ENCODE measurements at regions not wholly inside any gene's neighbourhood (a gene's known extent, or its start where the extent isn't known, plus 50 kb on each side); places are given as distances from the start of the nearest gene placed in this dataset.

DNA sequence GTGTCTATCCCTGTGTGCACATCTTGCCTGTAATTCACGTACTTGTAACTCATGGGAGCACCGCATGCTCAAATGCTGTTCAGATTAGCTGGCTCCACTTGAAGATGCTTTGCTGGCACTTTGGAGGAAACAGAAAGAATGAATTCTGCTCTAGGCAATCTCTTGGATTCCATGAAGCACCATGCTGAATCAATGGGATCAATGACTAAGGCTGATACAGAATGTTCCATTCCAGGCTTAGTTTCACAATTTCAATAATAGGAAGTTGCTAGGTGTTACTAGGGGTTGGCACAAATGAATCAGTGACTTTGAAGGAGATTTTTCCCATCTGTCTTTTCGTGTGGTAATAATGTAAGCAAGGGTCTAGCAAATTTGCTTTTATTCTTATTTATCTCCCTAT, 328.8 kb downstream of the OSR1 start:
- no peak for DNase-seq

DNA sequence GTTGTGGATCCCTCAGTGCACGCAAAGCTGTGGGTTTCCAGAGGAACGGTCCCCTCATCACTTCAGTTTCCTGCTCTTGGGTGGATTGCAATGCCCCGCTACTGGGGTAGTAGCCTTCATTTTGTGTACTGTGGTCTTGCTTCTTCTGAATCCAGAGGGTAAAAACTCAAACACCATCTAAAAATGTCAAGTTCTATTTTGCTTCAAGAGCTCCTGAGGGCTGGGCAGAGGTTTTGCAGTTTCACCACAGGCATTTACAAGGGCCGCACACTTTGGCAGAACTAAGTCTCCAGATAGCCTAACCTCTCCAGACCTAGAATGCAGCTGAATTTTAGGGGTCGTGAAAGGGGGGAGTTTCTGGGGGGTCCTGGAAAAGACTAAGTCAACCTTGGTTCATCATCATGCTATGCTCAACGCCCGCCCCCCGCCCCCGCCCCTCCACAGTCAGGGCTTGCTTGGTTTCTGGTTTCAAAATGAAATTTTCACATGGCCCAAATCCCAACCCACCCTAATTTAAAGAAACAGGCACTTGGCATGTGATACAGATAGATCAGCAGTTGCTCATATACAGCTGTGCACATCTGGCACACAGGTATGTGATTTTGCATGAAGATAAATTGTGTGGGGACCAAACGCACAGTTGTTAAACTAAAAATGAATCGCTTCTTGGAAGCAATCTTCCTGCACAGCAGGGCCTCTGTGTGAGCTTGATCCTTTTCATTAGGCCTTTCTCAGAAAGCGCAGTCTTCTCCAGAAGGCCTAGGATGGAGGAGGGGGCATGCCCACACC, 329.6 kb downstream of the OSR1 start:
- DNase-seq, result no peak

- DNase-seq, result no peak
Observed at GRCh38 chr2:19027626-19028025, 330.8 kb downstream of the OSR1 start.

- DNase-seq, result no peak
Observed at GRCh38 chr2:19026261-19026660, 332.2 kb downstream of the OSR1 start.

DNA sequence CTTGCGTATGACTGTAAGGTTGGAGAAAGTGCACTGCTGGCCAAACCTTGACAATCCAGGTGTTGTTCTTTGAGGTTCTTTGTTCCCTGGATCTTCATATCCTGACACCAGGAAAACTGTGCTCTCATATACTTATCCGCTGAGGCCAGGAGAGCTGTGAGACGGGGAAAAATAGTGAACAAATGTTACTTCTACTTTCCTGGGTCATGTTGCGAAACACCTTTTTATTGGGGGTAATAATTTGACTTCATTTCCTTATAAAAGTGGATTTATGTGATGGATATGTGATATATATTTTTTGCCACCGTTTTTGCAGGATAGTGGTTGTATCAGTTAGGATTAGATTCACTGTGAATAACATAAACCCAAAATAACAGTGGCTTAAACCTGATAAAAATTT, 336.1 kb downstream of the OSR1 start:
- DNase-seq, result no peak

- DNase-seq, result no peak
Observed at GRCh38 chr2:19021721-19022120, 336.7 kb downstream of the OSR1 start.

DNA sequence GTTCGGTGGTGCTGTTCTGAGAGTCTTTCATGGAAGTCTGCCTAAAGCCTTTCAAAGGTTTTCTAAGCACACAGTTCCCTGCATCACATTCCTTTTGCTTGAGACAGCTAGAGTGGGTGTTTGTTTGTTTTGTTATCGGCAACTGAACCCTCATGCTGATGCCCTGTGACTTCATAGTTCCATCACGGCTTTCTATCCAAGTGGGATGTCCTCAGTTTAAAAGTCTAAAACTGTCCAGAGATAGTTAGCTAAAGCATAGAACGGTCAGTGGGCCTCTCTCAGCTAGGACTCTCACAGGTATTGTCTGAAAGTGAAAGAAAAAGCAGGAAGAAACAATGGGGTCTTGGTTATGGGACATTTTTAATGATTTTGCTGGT, 337.3 kb downstream of the OSR1 start:
- no peak for DNase-seq

DNA sequence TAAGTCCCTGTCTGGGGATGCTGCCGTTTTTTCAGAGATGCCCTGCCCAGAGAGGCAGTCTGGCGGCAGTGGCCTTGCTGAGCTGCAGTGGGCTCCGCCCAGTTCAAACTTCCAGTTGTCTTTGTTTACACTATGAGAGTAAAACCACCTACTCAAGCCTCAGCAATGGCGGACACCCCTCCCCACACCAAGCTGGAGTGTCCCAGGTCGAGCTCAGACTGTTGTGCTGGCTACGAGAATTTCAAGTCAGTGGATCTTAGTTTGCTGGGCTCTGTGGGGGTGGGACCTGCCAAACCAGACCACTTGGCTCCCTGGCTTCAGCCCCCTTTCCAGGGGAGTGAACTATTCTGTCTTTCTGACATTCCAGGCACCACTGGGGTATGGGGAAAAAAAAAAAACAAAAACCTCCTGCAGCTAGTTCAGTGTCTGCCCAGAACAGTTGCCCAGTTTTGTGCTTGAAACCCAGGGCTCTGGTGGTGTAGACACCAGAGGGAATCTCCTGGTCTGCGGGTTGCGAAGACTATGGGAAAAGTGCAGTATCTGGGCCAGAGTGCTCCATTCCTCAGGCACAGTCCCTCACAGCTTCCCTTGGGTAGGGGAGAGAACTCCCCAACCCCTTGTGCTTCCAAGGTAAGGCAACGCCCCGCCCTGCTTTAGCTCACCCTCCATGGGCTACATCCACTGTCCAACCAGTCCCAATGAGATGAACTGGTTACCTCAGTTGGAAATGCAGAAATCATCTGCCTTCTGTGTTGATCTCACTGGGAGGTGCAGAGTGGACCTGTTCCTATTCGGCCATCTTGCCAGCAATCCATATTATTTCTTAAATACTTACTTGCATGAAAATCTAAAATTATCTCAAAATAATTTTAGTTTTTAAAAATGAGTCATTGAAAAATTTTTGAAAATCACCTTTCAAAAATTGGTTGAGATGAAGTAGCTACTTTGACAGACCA, 338.0 kb downstream of the OSR1 start:
- no peak for DNase-seq

- no peak for DNase-seq
Observed at GRCh38 chr2:19009510-19009909, 348.9 kb downstream of the OSR1 start.

GRCh38 chr2:19003554-19003953, 354.9 kb downstream of the OSR1 start:
- no peak for DNase-seq

- DNase-seq, result no peak
Observed at GRCh38 chr2:19000776-19001175, 357.6 kb downstream of the OSR1 start.

GRCh38 chr2:18999198-18999597, 359.2 kb downstream of the OSR1 start:
- DNase-seq, result no peak

DNA sequence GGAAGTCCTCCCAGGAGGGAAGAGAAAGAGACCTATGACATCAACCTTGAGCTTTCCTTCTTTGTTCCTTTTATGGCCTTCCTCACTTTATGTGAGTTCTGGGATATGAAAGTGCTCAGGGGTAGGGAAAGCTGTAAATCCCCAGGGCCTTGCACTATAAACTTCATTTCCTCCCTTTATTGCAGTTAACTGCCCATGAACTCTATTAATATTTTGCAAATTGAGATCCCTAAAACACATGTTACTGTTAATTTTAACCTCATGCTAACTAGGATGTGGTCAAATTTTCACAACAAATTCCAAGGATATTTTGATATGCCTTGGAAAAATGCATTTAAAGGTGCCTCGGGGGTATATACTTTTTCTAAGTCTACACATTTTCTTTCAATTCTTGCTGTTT, 359.9 kb downstream of the OSR1 start:
- DNase-seq, result no peak

GRCh38 chr2:18993756-18994338, 364.6 kb downstream of the OSR1 start:
- no peak for DNase-seq

DNA sequence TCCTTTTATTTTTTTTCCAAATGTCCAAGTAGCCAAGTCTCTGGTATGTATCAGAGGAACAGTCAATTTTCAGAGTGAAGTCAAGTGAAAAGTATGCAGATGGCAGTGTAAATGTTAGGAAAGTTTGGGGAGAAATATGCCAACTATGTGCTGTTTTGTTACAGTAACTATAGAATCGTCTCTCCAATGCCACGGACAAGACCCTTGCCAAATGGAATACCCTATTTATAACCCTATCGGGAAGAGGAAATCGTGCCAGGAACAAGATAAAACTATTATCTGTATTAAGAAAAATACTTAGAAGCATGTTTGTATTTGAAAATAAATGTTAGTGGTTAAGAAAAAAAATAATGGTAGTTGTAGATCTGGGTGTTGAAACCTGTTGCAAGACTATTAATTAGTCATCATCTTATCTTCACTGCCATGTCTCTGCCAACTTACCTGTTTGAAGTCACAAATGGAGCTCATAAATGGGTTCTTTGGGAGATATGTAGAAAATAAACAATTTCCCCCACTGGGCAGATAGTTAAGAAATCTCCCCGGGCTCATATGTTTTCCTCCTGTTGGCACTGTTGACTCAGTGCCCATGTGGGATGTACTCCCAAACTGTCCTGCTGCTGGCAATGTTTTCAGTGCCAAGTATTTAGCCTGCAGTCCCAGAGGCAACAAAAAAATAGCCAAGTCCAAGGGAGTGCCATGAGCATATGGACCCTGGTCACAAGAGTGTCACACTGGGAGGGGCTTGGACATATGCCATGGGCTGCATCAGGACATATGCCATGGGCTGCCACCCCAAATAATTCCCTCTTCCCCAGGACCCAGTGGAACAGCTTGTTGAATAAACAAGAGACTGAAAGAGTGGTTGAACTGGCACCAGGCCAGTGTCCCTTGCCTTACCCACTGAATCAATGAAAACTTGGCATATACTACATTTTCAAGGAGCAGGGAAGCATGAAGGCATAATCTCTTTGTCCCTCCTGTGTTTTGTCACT, 366.9 kb downstream of the OSR1 start:
- no peak for DNase-seq

- no peak for DNase-seq
Observed at GRCh38 chr2:18988631-18989232, 369.7 kb downstream of the OSR1 start.

GRCh38 chr2:18987592-18988073, 370.8 kb downstream of the OSR1 start:
- DNase-seq, result no peak

GRCh38 chr2:18987016-18987415, 371.4 kb downstream of the OSR1 start:
- DNase-seq, result no peak

GRCh38 chr2:18986046-18986445, 372.4 kb downstream of the OSR1 start:
- DNase-seq, result no peak

DNA sequence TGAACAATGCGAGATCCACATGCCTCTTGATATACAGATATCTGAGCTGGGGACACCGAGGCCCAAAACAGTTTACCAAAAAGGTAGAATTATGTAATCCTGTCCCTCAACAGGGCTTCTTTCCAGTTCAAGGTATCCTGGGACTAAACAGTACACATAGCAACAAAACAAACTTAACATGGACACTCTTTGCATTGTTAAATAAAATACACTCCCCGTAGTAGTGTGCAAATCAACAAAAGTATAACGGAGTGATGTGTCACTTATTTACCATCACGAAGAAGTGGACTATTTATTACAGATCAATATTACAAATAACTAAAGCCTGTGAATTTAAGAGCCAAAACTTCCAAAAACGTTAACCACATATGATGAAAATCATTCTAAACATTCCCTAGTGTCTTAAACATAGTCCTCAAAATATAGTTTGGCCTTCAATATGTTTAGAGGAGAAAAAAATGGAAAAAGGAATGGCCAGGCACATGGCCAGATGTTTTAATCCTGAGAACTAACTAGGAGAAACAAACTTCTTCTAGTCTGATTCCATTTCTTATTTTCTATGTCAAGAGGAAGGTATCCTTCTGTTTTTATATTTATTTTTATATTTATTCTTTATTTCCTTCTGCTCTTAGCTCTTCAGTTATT, 377.5 kb downstream of the OSR1 start:
- no peak for DNase-seq

DNA sequence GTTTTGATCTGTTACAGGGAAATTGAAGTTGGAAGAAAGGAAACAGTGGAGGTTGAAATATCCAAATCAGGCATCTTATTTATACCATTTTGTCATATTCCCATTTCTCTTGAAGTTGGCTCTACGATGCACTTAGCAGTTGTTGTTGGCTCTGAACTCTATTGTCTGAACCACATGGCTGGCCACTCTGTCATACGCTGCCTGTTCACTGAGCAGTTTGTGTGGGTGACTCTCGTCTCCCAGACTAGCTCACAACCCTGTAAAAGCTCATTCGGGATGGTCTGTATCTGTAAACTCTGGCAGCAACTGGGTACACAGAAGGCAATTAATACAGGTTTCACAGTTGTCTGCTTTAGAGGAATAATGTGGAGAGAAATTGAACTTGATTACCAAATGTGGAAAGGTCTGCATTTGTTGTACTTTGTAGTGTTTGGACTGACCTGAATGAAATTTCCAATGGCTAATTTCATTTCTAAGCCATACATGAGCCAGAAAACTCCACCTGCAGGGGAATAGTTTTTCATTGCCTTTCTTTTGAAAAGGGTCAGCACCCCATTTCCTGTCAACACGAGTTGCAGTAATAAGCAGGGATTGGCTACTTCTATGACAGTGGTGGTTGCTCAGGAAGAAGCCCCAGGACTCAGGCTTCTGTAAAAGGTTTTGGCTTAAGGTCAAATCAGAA, 378.2 kb downstream of the OSR1 start:
- no peak for DNase-seq
